Fibroblast of pulmonary artery (primary cell): ENCODE measurements at regions not wholly inside any gene's neighbourhood (a gene's known extent, or its start where the extent isn't known, plus 50 kb on each side); places are given as distances from the start of the nearest gene placed in this dataset.
A peak's percentile ranks its signal among the peaks of the same experiment; 100 is the strongest.

ENCODE experiments used
- DNase-seq: peaks from one replicate; pipeline ENCODE4 v3.0.0-alpha.2; 2010; ENCODE audit warnings: low read depth
- H3K4me3 ChIP-seq: replicated peaks from 2 replicates; pipeline ENCODE4 v1.5.1; 2011; ENCODE audit warnings: low read depth, mild to moderate bottlenecking, control low read depth, low read length, moderate library complexity
- TF ChIP-seq, protein P1 (sequence below): IDR thresholded peaks from 2 replicates; pipeline ENCODE4 v1.5.1; 2011; ENCODE audit warnings: mild to moderate bottlenecking, control low read depth, low read length, inconsistent platforms; ENCODE audit errors: missing control alignments

DNA sequence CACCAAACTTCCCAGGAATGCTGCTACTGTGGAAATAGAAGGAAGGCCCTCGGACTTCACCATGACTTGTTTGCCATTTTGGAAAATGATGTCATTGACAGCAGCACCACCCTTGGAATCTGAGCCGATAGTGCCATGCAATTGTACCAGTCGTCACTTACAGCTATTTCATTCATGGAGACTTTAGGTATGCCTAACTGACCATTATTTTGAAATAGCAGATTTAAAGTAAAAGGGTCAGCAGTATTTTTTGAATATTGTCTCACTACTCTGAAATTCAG lies 66.0 kb upstream of the ARL8B start:
- no peak for DNase-seq
- TF ChIP-seq, protein P1, sequence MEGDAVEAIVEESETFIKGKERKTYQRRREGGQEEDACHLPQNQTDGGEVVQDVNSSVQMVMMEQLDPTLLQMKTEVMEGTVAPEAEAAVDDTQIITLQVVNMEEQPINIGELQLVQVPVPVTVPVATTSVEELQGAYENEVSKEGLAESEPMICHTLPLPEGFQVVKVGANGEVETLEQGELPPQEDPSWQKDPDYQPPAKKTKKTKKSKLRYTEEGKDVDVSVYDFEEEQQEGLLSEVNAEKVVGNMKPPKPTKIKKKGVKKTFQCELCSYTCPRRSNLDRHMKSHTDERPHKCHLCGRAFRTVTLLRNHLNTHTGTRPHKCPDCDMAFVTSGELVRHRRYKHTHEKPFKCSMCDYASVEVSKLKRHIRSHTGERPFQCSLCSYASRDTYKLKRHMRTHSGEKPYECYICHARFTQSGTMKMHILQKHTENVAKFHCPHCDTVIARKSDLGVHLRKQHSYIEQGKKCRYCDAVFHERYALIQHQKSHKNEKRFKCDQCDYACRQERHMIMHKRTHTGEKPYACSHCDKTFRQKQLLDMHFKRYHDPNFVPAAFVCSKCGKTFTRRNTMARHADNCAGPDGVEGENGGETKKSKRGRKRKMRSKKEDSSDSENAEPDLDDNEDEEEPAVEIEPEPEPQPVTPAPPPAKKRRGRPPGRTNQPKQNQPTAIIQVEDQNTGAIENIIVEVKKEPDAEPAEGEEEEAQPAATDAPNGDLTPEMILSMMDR = no peak
- H3K4me3 ChIP-seq = no peak overlapping the region

DNA sequence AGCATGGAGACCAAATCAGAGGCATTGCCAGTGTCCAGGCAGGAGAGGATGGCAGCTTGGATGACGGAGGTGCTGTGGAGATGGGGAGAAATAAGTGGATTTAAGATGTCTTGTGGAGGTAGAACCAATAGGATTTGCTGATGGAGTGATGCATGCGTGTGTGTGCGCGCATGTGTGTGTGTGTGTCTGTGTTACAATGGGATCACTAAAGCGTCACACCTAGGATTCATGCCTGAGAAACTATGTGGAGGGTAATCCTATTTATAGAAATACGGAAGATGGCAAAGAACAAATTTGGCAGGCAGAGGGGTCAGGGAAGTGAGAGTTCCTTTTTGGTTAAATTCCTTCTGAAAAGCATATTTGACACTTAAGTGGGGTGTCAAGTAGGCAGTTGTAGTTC lies 64.8 kb upstream of the ARL8B start:
- TF ChIP-seq, protein P1 = no peak

DNA sequence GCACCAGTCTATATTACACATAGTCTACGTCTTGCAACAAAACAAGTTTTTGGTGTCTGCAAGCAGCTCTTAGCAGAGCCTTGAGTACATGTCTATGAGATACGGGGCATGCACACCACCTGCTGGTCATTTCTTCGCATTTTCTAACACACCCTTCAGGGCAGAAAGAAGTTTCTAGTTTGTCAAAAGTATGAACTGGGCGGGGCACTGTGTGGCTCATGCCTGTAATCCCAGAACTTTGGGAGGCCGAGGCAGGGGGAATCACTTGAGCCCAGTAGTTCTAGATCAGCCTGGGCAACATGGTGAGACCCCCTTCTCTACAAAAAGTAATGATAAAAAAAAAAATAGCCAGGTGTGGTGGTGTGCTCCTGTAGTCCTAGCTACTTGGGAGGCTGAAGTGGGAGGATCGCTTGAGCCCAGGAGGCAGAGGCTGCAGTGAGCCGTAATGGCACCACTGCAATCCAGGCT lies 64.2 kb upstream of the ARL8B start:
- DNase-seq = peak; percentile 93
- TF ChIP-seq, protein P1 = peak; percentile 76
- no peak overlapping the region for H3K4me3 ChIP-seq

More for the DNA sequence above, 64.8 kb upstream of the ARL8B start:
- H3K4me3 ChIP-seq = no peak overlapping the region
- DNase-seq = no peak

DNA sequence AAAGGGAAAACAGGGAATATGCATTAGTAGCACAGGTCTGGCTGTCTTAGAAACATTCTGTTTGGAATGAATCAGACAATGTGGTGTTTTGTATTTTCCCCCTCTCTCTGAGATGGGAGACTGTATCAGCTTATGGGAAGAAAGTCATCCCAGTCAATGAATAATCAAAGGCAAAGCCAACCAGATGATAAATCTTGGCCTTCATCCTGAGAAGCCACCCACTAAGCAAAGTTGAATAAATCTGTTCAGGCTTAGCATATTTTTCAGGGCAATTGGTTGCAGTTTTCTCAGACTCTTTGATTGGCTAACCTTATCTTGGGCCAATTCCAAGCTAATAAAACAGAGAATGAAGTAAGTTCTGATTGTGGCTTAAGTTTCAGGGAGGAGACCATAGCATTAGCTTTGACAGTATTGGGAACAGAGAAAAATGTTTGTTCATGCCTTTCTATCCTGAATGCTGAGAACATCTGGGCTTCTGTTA lies 63.6 kb upstream of the ARL8B start:
- DNase-seq = peak; percentile 28
- TF ChIP-seq, protein P1 = no peak
- no peak overlapping the region for H3K4me3 ChIP-seq

DNA sequence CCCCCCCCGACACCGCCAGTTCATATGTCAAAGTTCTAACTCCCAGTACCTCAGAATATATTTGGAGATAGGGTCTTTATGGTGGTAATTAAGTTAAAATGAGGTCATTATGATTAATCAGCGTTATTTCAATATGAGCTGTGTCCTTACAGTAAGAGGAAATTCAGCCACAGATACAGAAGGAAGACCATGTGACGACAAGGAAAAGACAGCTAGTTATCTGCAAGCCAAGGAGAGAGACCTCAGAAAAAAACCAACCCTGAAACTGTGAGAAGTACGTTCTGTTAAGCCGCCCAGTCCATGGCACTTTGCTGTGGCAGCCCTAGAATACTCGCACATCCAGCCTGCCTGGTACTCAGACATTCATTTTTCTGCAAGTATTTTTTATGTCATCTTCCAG lies 62.3 kb upstream of the ARL8B start:
- TF ChIP-seq, protein P1 = no peak
- no peak overlapping the region for H3K4me3 ChIP-seq
- DNase-seq = no peak

DNA sequence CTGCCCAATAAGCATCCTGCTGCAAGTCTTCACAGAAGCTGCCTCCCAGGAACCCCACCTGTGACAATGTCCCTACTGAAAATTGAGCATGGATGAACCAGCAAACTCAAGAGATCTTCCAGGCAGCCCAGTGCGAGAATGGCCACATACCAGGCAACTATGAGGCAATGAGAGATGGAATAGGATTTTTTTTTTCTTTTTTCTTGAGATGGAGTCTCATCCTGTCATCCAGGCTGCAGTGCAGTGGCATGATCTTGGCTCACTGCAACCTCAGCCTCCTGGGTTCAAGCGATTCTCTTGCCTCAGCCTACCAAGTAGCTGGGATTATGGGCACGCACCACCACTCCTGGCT lies 60.9 kb upstream of the ARL8B start:
- DNase-seq = no peak

DNA sequence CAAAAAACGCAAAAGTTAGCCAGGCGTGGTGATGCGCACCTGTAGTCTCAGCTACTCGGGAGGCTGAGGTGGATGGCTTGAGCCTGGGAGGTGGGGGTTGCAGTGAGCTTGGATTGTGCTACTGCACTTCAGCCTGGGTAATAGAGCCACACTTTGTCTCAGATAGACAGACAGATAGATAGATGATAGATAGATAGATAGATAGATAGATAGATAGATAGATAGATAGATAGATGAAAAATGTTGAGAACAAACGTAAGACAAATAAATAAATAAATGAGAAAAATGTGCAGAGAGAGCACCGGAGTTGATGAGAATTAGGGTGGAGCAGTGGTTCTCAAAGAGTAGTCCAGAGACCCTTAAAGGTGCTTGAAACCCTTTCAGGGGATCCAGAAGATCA lies 58.4 kb upstream of the ARL8B start:
- H3K4me3 ChIP-seq = no peak overlapping the region
- DNase-seq = no peak
- TF ChIP-seq, protein P1 = no peak

More for the DNA sequence above, 60.9 kb upstream of the ARL8B start:
- TF ChIP-seq, protein P1 = no peak
- no peak overlapping the region for H3K4me3 ChIP-seq
